Muscle of back (tissue), 3 donors: ENCODE measurements at regions not wholly inside any gene's neighbourhood (a gene's known extent, or its start where the extent isn't known, plus 50 kb on each side); places are given as distances from the start of the nearest gene placed in this dataset.

Source experiments
- DNase-seq, 3 donors: peaks; one replicate each; pipeline versions ENCODE4 v3.0.0 to v3.0.0-alpha.2; 2013

- DNase-seq = no peak
Observed at GRCh38 chr13:77381059-77381458, 54.2 kb upstream of the MYCBP2 start.

GRCh38 chr13:77379508-77379907, 52.6 kb upstream of the MYCBP2 start:
- no peak for DNase-seq

DNA sequence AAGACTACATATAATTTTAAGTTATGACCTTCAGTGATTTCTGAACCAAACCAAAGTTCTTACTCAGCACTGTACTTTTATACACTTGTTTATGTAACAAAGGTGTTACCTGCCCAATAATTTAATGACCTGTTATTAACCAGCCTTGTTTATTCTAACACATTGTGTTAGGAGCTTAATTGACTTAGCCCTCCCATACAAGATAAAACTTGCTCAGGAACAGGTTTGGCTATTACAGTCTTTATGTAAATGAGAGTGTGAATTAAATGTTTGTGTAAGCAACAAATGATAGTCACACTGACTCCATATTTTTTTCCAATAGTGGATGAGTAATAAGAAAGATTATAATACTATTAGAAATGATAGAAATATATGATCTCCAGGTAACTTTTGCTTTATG, 51.8 kb upstream of the MYCBP2 start:
- DNase-seq = no peak

GRCh38 chr13:77377016-77377415, 50.1 kb upstream of the MYCBP2 start:
- DNase-seq = peak in 1 of 3 donors; percentile 2
